ENCODE measurements at regions not wholly inside any gene's neighbourhood (a gene's known extent, or its start where the extent isn't known, plus 50 kb on each side); places are given as distances from the start of the nearest gene placed in this dataset.

DNA sequence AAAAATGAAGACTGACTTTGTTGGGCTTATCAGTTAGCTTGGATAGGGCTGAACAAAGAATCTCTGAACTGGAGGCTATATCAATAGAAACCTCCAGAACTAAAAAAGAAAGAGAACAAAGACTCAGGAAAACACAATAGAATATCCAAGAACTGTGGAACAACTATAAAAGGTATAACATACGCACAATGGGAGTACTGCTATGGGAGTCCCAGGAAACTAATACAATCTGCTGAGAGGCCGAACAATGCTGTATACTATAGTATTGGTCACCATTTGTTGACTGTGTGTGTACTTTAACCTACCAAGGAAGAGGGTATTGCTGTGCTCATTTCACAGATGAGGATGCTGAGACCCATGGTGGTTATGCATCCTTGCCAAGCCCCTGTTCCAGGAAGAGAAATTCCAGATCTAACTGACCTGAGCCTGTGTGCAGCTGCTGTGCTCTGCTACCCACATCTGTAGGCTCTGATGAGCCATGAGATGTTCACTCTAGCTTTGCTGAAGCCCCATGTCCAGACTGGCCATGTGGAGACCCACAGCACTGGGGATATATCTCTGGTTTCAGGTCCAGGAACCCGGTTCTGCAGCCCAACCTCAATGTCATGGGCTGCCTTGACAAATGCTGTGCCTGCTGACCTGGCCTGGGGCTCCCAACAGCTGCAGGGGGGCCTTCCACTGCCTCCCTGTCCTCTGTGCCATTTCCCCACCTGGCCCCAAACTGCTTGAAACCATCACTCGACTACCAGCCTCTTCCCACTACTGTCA is 254.3 kb upstream of the TNRC6C start:
- Mint-ChIP-seq H3K27ac (no peak overlapping the region), H3K4me1 (ENCODE audit: low read depth) (no peaks in the 10 kb centered on the region), H3K27me3 (no peaks in the 10 kb centered on the region), H3K36me3 (ENCODE audit: low read depth) (peaks cover 4% of the 10 kb centered on the region), H3K9me3 (peaks cover 15% of the 10 kb centered on the region), H3K4me3 (no peak overlapping the region)
- Histone ChIP-seq H3K27me3 (ENCODE audit: control insufficient read depth in 1 of 2, insufficient read depth in 2 of 2, low read length in 2 of 2) (peaks cover 0 to 2% of the 10 kb centered on the region in 2 experiments), H3K36me3 (ENCODE audit: insufficient read depth, low read length) (no peaks in the 10 kb centered on the region), H3K9me3 (ENCODE audit: control insufficient read depth in 1 of 2, insufficient read depth in 1 of 2, low read length in 2 of 2) (peaks cover 22 to 32% of the 10 kb centered on the region in 2 experiments), H3K4me3 (ENCODE audit: low read length) (no peak overlapping the region), H3K27ac (ENCODE audit: low read depth in 1 of 2, low read length in 2 of 2) (no peak overlapping the region), H3K4me1 (ENCODE audit: insufficient read depth, low read length) (no peaks in the 10 kb centered on the region)
- CTCF ChIA-PET = no interaction called here
- no peak for DNase-seq
- no peak for ATAC-seq (ENCODE audit: poor library complexity)
- POLR2A ChIA-PET = no interaction called here
- TF ChIP-seq, protein P1, sequence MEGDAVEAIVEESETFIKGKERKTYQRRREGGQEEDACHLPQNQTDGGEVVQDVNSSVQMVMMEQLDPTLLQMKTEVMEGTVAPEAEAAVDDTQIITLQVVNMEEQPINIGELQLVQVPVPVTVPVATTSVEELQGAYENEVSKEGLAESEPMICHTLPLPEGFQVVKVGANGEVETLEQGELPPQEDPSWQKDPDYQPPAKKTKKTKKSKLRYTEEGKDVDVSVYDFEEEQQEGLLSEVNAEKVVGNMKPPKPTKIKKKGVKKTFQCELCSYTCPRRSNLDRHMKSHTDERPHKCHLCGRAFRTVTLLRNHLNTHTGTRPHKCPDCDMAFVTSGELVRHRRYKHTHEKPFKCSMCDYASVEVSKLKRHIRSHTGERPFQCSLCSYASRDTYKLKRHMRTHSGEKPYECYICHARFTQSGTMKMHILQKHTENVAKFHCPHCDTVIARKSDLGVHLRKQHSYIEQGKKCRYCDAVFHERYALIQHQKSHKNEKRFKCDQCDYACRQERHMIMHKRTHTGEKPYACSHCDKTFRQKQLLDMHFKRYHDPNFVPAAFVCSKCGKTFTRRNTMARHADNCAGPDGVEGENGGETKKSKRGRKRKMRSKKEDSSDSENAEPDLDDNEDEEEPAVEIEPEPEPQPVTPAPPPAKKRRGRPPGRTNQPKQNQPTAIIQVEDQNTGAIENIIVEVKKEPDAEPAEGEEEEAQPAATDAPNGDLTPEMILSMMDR (IDR thresholded peaks at IDR 0.05) = no peak
- intact Hi-C loops (cut with DNase I, micrococcal nuclease) = no loop called here

DNA sequence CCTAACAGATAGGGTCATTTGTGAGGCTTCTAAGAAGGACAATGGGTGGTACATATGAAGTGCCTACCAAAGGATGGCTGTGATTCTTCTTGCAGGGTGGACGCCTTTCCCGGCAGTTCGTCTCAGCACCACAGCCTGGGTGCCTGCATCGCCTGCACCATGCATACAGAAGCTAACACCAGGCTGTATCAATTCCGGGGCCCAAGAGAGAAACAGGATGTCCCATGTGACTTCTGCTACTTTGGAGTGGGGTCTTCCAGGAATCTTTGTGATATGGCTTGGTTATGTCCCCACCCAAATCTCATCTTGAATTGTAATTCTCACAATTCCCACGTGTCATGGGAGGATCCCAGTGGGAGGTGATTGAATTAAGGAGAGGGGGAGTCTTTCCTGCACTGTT is 251.6 kb upstream of the TNRC6C start:
- Mint-ChIP-seq H3K27me3 (no peaks in the 10 kb centered on the region), H3K4me1 (ENCODE audit: low read depth) (no peaks in the 10 kb centered on the region), H3K9me3 (peaks cover 13% of the 10 kb centered on the region), H3K27ac (no peak overlapping the region), H3K36me3 (ENCODE audit: low read depth) (peaks cover 4% of the 10 kb centered on the region), H3K4me3 (no peak overlapping the region)
- POLR2A ChIA-PET = no interaction called here
- ATAC-seq (ENCODE audit: poor library complexity) (no peak), DNase-seq (no peak)
- intact Hi-C loops (cut with DNase I, micrococcal nuclease) = no loop called here
- Histone ChIP-seq H3K36me3 (ENCODE audit: insufficient read depth, low read length) (no peaks in the 10 kb centered on the region), H3K27me3 (ENCODE audit: control insufficient read depth in 1 of 2, insufficient read depth in 2 of 2, low read length in 2 of 2) (peaks cover 0 to 2% of the 10 kb centered on the region in 2 experiments), H3K4me3 (ENCODE audit: low read length) (no peak overlapping the region), H3K27ac (ENCODE audit: low read depth in 1 of 2, low read length in 2 of 2) (no peak overlapping the region), H3K4me1 (ENCODE audit: insufficient read depth, low read length) (no peaks in the 10 kb centered on the region), H3K9me3 (ENCODE audit: control insufficient read depth in 1 of 2, insufficient read depth in 1 of 2, low read length in 2 of 2) (peaks cover 18 to 30% of the 10 kb centered on the region in 2 experiments)
- CTCF ChIA-PET = no interaction called here
- TF ChIP-seq, protein P1 (IDR thresholded peaks at IDR 0.05) = no peak

DNA sequence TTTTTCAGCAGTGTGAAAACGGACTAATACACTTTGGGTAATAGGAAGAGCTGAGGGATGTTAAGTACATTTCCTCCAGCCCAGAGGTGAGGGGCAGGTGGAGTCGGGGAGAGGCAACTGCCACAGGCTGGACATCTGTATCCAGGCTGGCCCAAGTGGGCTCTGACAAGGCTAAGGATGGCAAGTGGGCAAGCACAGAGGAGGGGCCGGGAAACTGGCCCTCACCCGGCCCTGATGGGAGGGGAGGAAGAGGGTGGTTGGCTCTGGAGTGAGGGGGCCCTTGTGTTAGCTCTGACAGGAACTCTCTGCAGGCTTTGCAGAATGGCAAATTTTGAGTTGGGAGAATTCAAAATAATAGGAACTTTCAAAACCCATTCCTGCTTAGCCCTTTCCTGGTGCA is 251.0 kb upstream of the TNRC6C start:
- Mint-ChIP-seq H3K4me1 (ENCODE audit: low read depth) (no peaks in the 10 kb centered on the region), H3K36me3 (ENCODE audit: low read depth) (peaks cover 4% of the 10 kb centered on the region), H3K4me3 (no peak overlapping the region), H3K27ac (no peak overlapping the region), H3K9me3 (peaks cover 11% of the 10 kb centered on the region), H3K27me3 (no peaks in the 10 kb centered on the region)
- TF ChIP-seq, protein P1 (IDR thresholded peaks at IDR 0.05) = no peak
- Histone ChIP-seq H3K9me3 (ENCODE audit: control insufficient read depth in 1 of 2, insufficient read depth in 1 of 2, low read length in 2 of 2) (peaks cover 14 to 24% of the 10 kb centered on the region in 2 experiments), H3K4me3 (ENCODE audit: low read length) (no peak overlapping the region), H3K27me3 (ENCODE audit: control insufficient read depth in 1 of 2, insufficient read depth in 2 of 2, low read length in 2 of 2) (peaks cover 0 to 2% of the 10 kb centered on the region in 2 experiments), H3K36me3 (ENCODE audit: insufficient read depth, low read length) (no peaks in the 10 kb centered on the region), H3K4me1 (ENCODE audit: insufficient read depth, low read length) (no peaks in the 10 kb centered on the region), H3K27ac (ENCODE audit: low read depth in 1 of 2, low read length in 2 of 2) (no peak overlapping the region)
- ATAC-seq (ENCODE audit: poor library complexity) (no peak), DNase-seq (no peak)
- intact Hi-C loops (cut with DNase I, micrococcal nuclease) = no loop called here
- CTCF ChIA-PET = no interaction called here
- POLR2A ChIA-PET = no interaction called here
